ENCODE measurements at regions not wholly inside any gene's neighbourhood (a gene's known extent, or its start where the extent isn't known, plus 50 kb on each side); places are given as distances from the start of the nearest gene placed in this dataset.
A peak's percentile ranks its signal among the peaks of the same experiment; 100 is the strongest.

DNA sequence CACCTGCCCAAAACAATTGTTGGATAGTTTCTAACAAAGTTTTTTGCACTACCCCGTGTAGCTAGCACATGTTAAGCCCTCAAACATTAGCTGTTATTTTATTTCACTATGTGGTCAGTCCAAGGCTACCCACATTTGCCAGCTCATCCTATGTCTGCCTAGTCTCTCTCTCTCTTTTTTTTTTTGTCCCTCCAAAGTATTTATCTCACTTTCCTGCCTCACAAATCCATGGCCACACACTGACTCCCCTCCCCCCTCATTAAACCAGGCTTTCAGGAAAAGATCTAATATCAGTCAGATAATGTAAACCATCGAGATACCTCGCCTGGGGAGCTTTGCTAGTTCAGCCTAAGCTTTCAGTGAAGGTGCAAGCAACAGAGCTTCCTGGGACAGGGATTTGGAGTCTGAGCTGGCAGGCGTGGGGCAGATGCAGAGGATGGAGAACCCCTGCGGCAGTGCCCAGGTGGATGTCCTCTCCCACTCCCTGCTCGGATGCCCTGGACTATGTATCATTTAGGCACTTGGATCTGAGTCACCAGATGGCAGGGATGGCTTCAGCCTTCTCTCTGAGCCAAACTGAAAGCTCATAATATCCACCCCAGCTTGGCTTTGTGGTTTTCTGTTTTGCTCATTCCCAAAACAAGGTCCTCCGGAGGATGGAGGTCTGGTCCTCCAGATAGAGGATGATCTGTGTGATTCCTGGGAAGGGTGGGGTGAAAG lies 73.7 kb upstream of the FOXF1 start:
- H3K9me3 Mint-ChIP-seq = no peaks in the 10 kb centered on the region
- peaks cover 10% of the 10 kb centered on the region for H3K4me1 Mint-ChIP-seq
- DNase-seq (ENCODE audit: low spot score in 2 of 2, unreplicated experiment in 2 of 2) = no peak
- no peak overlapping the region for H3K4me3 Mint-ChIP-seq
- TF ChIP-seq, protein P1, sequence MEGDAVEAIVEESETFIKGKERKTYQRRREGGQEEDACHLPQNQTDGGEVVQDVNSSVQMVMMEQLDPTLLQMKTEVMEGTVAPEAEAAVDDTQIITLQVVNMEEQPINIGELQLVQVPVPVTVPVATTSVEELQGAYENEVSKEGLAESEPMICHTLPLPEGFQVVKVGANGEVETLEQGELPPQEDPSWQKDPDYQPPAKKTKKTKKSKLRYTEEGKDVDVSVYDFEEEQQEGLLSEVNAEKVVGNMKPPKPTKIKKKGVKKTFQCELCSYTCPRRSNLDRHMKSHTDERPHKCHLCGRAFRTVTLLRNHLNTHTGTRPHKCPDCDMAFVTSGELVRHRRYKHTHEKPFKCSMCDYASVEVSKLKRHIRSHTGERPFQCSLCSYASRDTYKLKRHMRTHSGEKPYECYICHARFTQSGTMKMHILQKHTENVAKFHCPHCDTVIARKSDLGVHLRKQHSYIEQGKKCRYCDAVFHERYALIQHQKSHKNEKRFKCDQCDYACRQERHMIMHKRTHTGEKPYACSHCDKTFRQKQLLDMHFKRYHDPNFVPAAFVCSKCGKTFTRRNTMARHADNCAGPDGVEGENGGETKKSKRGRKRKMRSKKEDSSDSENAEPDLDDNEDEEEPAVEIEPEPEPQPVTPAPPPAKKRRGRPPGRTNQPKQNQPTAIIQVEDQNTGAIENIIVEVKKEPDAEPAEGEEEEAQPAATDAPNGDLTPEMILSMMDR (IDR thresholded peaks at IDR 0.05; ENCODE audit: unreplicated experiment) = no peak
- H3K27me3 Mint-ChIP-seq (ENCODE audit: low read depth) = peaks cover 84% of the 10 kb centered on the region
- no peaks in the 10 kb centered on the region for H3K36me3 Mint-ChIP-seq
- no peak overlapping the region for H3K27ac Mint-ChIP-seq

DNA sequence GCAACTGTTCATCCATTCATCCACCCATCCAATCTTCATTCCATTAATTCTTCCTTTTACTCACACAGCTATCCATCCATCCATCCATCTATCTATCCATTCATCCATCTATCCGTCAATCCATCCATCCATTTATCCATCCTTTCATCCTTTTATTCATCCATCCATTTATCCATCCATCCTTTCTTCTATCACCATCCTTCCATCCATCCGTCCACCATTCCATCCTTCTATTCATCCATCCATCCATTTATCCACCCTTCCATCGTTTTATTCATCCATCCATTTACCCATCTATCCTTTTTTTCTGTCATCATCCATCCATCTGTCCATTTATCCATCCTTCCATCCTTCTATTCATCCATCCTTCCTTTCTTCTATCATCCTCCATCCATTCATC lies 73.0 kb upstream of the FOXF1 start:
- no peak for DNase-seq (ENCODE audit: low spot score in 2 of 2, unreplicated experiment in 2 of 2)
- Mint-ChIP-seq H3K27ac (no peak overlapping the region), H3K4me3 (no peak overlapping the region), H3K4me1 (peaks cover 10% of the 10 kb centered on the region), H3K36me3 (no peaks in the 10 kb centered on the region), H3K27me3 (ENCODE audit: low read depth) (peaks cover 83% of the 10 kb centered on the region), H3K9me3 (no peaks in the 10 kb centered on the region)
- TF ChIP-seq, protein P1 (IDR thresholded peaks at IDR 0.05; ENCODE audit: unreplicated experiment) = no peak

DNA sequence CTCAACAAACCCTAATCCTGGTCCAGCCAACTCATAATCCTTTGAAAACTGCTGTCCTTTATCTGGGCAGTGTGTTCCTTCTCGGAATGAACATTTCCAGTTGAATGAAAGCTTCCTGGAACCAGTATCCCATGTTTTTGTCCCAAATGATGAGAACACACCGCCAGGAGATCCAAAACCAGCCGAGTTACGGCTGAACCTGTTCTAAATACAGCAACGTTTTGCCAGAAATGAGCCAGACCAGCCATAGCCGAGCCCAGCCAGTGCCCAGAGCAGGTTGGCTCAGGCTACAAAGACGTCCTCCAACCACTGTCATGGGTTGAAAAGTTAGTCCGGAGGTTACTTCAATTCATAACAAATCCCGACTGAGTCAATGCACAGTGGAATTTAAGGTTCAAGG lies 67.6 kb upstream of the FOXF1 start:
- no peaks in the 10 kb centered on the region for H3K9me3 Mint-ChIP-seq
- peaks cover 51% of the 10 kb centered on the region for H3K27me3 Mint-ChIP-seq (ENCODE audit: low read depth)
- H3K4me1 Mint-ChIP-seq = peaks cover 8% of the 10 kb centered on the region
- no peak overlapping the region for H3K4me3 Mint-ChIP-seq
- no peak overlapping the region for H3K27ac Mint-ChIP-seq
- no peak for DNase-seq (ENCODE audit: low spot score in 2 of 2, unreplicated experiment in 2 of 2)
- TF ChIP-seq, protein P1 (IDR thresholded peaks at IDR 0.05; ENCODE audit: unreplicated experiment) = no peak
- H3K36me3 Mint-ChIP-seq = no peaks in the 10 kb centered on the region

DNA sequence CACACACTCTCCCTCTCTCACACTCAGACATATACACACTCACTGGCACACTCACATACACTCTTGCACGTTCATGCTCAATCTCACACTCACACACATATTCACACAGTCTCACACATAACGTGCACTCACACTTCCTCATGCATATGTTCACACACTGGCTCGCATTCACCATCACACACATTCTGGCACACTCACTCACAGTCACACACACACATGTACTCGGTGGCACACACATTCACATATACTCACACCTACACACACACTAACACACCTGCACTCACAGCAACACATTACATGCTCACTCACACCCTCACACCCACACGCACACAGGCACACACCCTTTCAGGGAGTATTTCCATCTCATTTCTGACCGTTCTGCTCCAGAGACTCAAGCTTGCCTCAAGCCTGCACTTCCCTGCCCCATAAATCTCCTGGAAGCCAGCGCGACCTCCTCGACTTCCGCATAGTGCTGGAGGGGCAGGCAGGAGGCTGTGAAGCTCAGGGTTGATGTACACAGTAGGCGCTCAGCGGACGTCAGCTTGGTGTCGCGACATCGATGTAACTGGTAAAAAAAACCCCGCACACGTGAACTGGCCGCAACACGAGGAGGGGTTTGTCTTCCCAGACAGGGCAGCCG lies 66.7 kb upstream of the FOXF1 start:
- no peak overlapping the region for H3K4me3 Mint-ChIP-seq
- no peaks in the 10 kb centered on the region for H3K9me3 Mint-ChIP-seq
- TF ChIP-seq, protein P1 (IDR thresholded peaks at IDR 0.05; ENCODE audit: unreplicated experiment) = no peak
- H3K36me3 Mint-ChIP-seq = no peaks in the 10 kb centered on the region
- DNase-seq (ENCODE audit: low spot score in 2 of 2, unreplicated experiment in 2 of 2) = no peak
- peaks cover 44% of the 10 kb centered on the region for H3K27me3 Mint-ChIP-seq (ENCODE audit: low read depth)
- H3K27ac Mint-ChIP-seq = no peak overlapping the region
- peaks cover 8% of the 10 kb centered on the region for H3K4me1 Mint-ChIP-seq

DNA sequence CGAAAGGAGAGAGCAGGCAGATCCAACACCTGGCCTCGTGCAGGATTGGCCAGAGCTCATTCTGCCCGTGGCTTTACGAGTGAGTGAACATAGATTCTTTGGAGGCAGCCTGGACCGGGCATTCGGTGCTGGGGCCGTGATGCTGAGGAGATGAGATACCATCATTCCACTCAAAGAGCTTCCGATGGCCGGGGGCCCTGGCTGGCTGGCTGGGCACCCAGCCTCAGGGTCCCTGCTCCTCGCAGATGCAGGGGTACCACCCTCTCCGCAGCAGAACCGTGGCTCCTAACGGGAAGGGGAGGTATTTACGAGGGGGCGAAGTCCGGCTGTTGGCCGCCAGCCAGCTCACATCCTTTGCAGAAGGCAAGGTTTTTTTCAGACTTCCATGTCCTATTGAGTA lies 66.1 kb upstream of the FOXF1 start:
- Mint-ChIP-seq H3K4me3 (peak overlapping the region; percentile 23), H3K36me3 (no peaks in the 10 kb centered on the region), H3K4me1 (peaks cover 10% of the 10 kb centered on the region), H3K27ac (no peak overlapping the region), H3K27me3 (ENCODE audit: low read depth) (peaks cover 46% of the 10 kb centered on the region), H3K9me3 (no peaks in the 10 kb centered on the region)
- peak in 1 of 2 experiments; percentile 56 for DNase-seq (ENCODE audit: low spot score in 2 of 2, unreplicated experiment in 2 of 2)
- TF ChIP-seq, protein P1 (IDR thresholded peaks at IDR 0.05; ENCODE audit: unreplicated experiment) = no peak

Measured in mesothelial cell of epicardium (in vitro differentiated cells).